Transverse colon (tissue), 4 donors: ENCODE measurements at regions not wholly inside any gene's neighbourhood (a gene's known extent, or its start where the extent isn't known, plus 50 kb on each side); places are given as distances from the start of the nearest gene placed in this dataset.

ENCODE experiments used
- DNase-seq: peaks from one replicate; pipeline ENCODE4 v3.0.0-alpha.2; 2019
- H3K27ac ChIP-seq, 4 donors: fragments of 200-600 bp; sonication (generic); 2 replicates each; pipeline ENCODE4 v1.5.1; 2016 to 2018; ENCODE audit warnings: inconsistent platforms in 4 of 4
- H3K27me3 ChIP-seq: fragments of 200-600 bp; sonication (generic); 2 replicates; pipeline ENCODE4 v1.5.1; 2017; ENCODE audit warnings: inconsistent platforms
- H3K36me3 ChIP-seq, 4 donors: fragments of 200-600 bp; sonication (generic); 2 replicates each; pipeline ENCODE4 v1.5.1; 2017 to 2019; ENCODE audit warnings: inconsistent platforms in 4 of 4
- H3K4me1 ChIP-seq, 4 donors: fragments of 200-600 bp; sonication (generic); 2 replicates each; pipeline ENCODE4 v1.5.1; 2017 to 2020; ENCODE audit warnings: inconsistent platforms in 4 of 4
- H3K4me3 ChIP-seq, 4 donors: fragments of 200-600 bp; sonication (generic); 1 replicate in 1 of 4; 2 replicates in 3 of 4; pipeline versions ENCODE4 v1.5.1 to v1.6.1; 2017 to 2019; ENCODE audit warnings: inconsistent platforms in 4 of 4
- H3K9me3 ChIP-seq, 2 donors: fragments of 200-600 bp; sonication (generic); 2 replicates each; pipeline ENCODE4 v1.5.1; 2017 to 2019; ENCODE audit warnings: inconsistent platforms in 2 of 2
- EP300 ChIP-seq: sonication (generic); formaldehyde crosslinking; IDR thresholded peaks from one replicate; pipeline ENCODE4 v1.6.1; 2017; ENCODE audit warnings: antibody characterized with exemption, low read depth
- POLR2A ChIP-seq: fragments of 450-650 bp; IDR thresholded peaks from one replicate; pipeline ENCODE4 v1.6.1; 2016; ENCODE audit warnings: antibody characterized with exemption, mild to moderate bottlenecking, moderate library complexity
- POLR2AphosphoS5 ChIP-seq, 3 donors: sonication (generic); formaldehyde crosslinking; IDR thresholded peaks; one replicate each; pipeline ENCODE4 v1.6.1; 2016; ENCODE audit warnings: antibody characterized with exemption in 3 of 3
- WGBS, 2 donors: methylation state at CpG; one replicate each; pipeline ENCODE4 v1.1.5; 2018; ENCODE audit warnings: low coverage in 1 of 2; 5-methylcytosine and 5-hydroxymethylcytosine counted together
- in situ Hi-C, 4 donors: fragments of 200-750 bp; cut with MboI; loops; one replicate each; pipeline versions ENCODE4 v1.15.0 to v1.15.1; 2017; ENCODE audit warnings: low sequenced_read_pairs in 3 of 4, low pct_ligation_motif_present in 1 of 4, low pct_unique_long_range_greater_than_20kb in 1 of 4
- intact Hi-C: fragments of 100-400 bp; cut with DNase I; formaldehyde crosslinking; loops from one replicate; pipeline ENCODE4 v1.15.1; 2023; ENCODE audit warnings: low total_unique reads
- TF ChIP-seq, protein P1 (sequence below), 5 experiments: fragments of 200-600 bp in 3 of 5; fragments of 450-650 bp in 2 of 5; sonication (generic) in 3 of 5; IDR thresholded peaks; 1 replicate in 2 of 5; 2 replicates in 3 of 5; pipeline ENCODE4 v1.5.1; 2016 to 2017; ENCODE audit warnings: antibody characterized with exemption in 5 of 5, inconsistent platforms in 3 of 5, mild to moderate bottlenecking in 2 of 5, moderate library complexity in 1 of 5

GRCh38 chr7:46143949-46144917, 223.2 kb upstream of the IGFBP3 start:
- H3K4me3 ChIP-seq: no peak overlapping the region
- WGBS, 2 donors: 75 to 89% methylated on average over 4 of the region's 4 CpGs

DNA sequence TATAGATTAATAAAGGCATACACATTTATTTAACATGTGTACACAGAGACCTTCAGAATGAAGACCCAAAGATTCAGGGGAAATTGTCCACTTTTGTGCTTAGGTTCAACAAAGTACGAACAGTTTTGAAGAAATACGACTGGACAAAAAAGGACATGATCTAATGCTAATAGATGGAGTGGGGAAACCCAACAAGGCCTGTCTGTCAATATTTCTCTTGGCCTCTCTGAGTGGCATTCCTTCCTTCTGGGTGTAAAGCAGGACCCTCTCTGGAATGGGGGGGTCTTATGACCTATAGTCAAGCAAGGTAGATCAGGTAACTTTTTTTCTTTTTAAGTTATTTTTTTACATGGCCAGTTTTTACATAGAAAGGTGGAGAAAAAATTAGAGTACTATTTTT, 222.3 kb upstream of the IGFBP3 start:
- in situ Hi-C loops (no loop called here), intact Hi-C loops (no loop called here)
- no peak for DNase-seq
- no peak for TF ChIP-seq POLR2AphosphoS5 (IDR thresholded peaks at IDR 0.05)
- TF ChIP-seq POLR2A: no peak
- no peak for TF ChIP-seq EP300
- TF ChIP-seq, protein P1, sequence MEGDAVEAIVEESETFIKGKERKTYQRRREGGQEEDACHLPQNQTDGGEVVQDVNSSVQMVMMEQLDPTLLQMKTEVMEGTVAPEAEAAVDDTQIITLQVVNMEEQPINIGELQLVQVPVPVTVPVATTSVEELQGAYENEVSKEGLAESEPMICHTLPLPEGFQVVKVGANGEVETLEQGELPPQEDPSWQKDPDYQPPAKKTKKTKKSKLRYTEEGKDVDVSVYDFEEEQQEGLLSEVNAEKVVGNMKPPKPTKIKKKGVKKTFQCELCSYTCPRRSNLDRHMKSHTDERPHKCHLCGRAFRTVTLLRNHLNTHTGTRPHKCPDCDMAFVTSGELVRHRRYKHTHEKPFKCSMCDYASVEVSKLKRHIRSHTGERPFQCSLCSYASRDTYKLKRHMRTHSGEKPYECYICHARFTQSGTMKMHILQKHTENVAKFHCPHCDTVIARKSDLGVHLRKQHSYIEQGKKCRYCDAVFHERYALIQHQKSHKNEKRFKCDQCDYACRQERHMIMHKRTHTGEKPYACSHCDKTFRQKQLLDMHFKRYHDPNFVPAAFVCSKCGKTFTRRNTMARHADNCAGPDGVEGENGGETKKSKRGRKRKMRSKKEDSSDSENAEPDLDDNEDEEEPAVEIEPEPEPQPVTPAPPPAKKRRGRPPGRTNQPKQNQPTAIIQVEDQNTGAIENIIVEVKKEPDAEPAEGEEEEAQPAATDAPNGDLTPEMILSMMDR (IDR thresholded peaks at IDR 0.05): no peak
- no peaks in the 10 kb centered on the region for H3K9me3 ChIP-seq
- no peak overlapping the region for H3K27ac ChIP-seq
- no peak overlapping the region for H3K4me3 ChIP-seq
- no peaks in the 10 kb centered on the region for H3K27me3 ChIP-seq
- 82 to 87% methylated on average over 2 of the region's 2 CpGs for WGBS, 2 donors
- no peaks in the 10 kb centered on the region for H3K4me1 ChIP-seq
- H3K36me3 ChIP-seq: no peaks in the 10 kb centered on the region

More at GRCh38 chr7:46143949-46144917, 223.2 kb upstream of the IGFBP3 start:
- Histone ChIP-seq H3K36me3 (no peaks in the 10 kb centered on the region), H3K4me1 (no peaks in the 10 kb centered on the region), H3K9me3 (no peaks in the 10 kb centered on the region), H3K27ac (no peak overlapping the region), H3K27me3 (no peaks in the 10 kb centered on the region)
- no peak for DNase-seq
- intact Hi-C loops (no loop called here), in situ Hi-C loops (no loop called here)
- TF ChIP-seq POLR2AphosphoS5 (IDR thresholded peaks at IDR 0.05) (no peak), POLR2A (no peak), EP300 (no peak)

DNA sequence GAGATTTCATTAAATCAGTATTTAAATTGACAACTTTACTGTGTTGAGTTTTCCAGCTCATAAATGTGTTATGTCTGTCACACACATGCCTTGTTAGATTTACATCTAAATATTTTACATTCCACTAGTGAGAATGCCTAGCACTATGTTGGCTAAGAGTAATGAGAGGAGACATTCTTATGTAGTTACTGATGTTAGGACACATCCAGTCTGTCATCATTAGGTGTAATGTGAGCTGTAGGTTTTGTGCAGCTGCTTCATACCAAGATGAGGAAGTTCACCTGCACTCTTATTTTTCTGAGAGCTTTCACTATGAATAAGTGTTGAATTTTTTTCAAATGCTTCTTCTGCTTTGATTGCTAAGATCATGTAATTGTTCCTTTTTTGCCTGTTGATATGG, 218.0 kb upstream of the IGFBP3 start:
- intact Hi-C loops: no loop called here
- Histone ChIP-seq H3K27ac (no peak overlapping the region), H3K4me1 (no peaks in the 10 kb centered on the region), H3K36me3 (no peaks in the 10 kb centered on the region), H3K9me3 (no peaks in the 10 kb centered on the region), H3K4me3 (no peak overlapping the region), H3K27me3 (no peaks in the 10 kb centered on the region)
- no peak for DNase-seq
- TF ChIP-seq EP300 (no peak), POLR2AphosphoS5 (IDR thresholded peaks at IDR 0.05) (no peak), POLR2A (no peak)
- TF ChIP-seq, protein P1 (IDR thresholded peaks at IDR 0.05): no peak
- in situ Hi-C loops: no loop called here

DNA sequence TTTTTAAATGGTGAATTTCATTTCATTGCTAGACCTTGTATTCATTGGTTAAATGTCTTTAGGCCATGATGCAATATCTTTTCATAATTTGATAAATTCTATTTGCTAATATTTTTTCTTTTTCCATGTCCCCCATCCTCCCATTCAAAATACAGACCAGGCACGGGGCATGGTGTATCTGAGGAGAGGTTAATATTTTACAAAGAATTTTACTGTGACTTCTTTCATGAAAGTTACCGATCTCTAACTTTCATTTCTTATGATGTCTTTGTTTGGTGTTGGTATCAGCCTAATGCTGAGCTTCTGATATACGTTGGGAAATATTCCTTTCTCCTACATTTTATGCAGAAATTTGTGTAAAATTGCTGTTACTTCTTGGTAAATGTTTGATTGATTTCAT, 216.7 kb upstream of the IGFBP3 start:
- intact Hi-C loops (no loop called here), in situ Hi-C loops (no loop called here)
- Histone ChIP-seq H3K27ac (no peak overlapping the region), H3K4me1 (no peaks in the 10 kb centered on the region), H3K27me3 (no peaks in the 10 kb centered on the region), H3K4me3 (no peak overlapping the region), H3K9me3 (no peaks in the 10 kb centered on the region), H3K36me3 (no peaks in the 10 kb centered on the region)
- no peak for DNase-seq
- TF ChIP-seq POLR2AphosphoS5 (IDR thresholded peaks at IDR 0.05): no peak
- TF ChIP-seq POLR2A: no peak
- 45 to 66% methylated on average over 3 of the region's 3 CpGs for WGBS, 2 donors

- Histone ChIP-seq H3K27ac (no peak overlapping the region), H3K27me3 (no peaks in the 10 kb centered on the region), H3K9me3 (no peaks in the 10 kb centered on the region), H3K4me3 (no peak overlapping the region), H3K36me3 (no peaks in the 10 kb centered on the region), H3K4me1 (no peaks in the 10 kb centered on the region)
- intact Hi-C loops (no loop called here), in situ Hi-C loops (no loop called here)
- no peak for DNase-seq
- TF ChIP-seq, protein P1 (IDR thresholded peaks at IDR 0.05): no peak
- TF ChIP-seq POLR2AphosphoS5 (IDR thresholded peaks at IDR 0.05): no peak
- TF ChIP-seq POLR2A: no peak
- TF ChIP-seq EP300: no peak
Observed at GRCh38 chr7:46135557-46135956, 214.5 kb upstream of the IGFBP3 start.
